Right atrium auricular region (tissue), 2 donors: ENCODE measurements at regions not wholly inside any gene's neighbourhood (a gene's known extent, or its start where the extent isn't known, plus 50 kb on each side); places are given as distances from the start of the nearest gene placed in this dataset.

Experiments used
- DNase-seq: peaks from one replicate; pipeline ENCODE4 v3.0.0-alpha.2; 2019; ENCODE audit warnings: low spot score
- H3K27ac ChIP-seq, 2 donors: fragments of 200-600 bp; sonication (generic); 1 replicate in 1 of 2; 2 replicates in 1 of 2; pipeline ENCODE4 v1.5.1; 2016 to 2019
- H3K27me3 ChIP-seq, 2 donors: fragments of 200-600 bp; sonication (generic); one replicate each; pipeline versions ENCODE4 v1.5.1 to v1.6.0; 2017 to 2019
- H3K36me3 ChIP-seq: fragments of 200-600 bp; sonication (generic); one replicate; pipeline ENCODE4 v1.5.1; 2016
- H3K4me1 ChIP-seq, 2 donors: fragments of 200-600 bp; sonication (generic); one replicate each; pipeline versions ENCODE4 v1.5.1 to v1.6.0; 2017 to 2019
- H3K4me3 ChIP-seq, 2 donors: fragments of 200-600 bp; sonication (generic); 1 replicate in 1 of 2; 2 replicates in 1 of 2; pipeline ENCODE4 v1.5.1; 2017 to 2019; ENCODE audit warnings: mild to moderate bottlenecking in 1 of 2, moderate library complexity in 1 of 2
- H3K9me3 ChIP-seq, 2 donors: fragments of 200-600 bp; sonication (generic); one replicate each; pipeline ENCODE4 v1.5.1; 2019
- TF ChIP-seq, protein P1 (sequence below), 2 donors: fragments of 200-600 bp; sonication (generic); IDR thresholded peaks; one replicate each; pipeline ENCODE4 v1.5.1; 2019; ENCODE audit warnings: antibody characterized with exemption in 2 of 2

DNA sequence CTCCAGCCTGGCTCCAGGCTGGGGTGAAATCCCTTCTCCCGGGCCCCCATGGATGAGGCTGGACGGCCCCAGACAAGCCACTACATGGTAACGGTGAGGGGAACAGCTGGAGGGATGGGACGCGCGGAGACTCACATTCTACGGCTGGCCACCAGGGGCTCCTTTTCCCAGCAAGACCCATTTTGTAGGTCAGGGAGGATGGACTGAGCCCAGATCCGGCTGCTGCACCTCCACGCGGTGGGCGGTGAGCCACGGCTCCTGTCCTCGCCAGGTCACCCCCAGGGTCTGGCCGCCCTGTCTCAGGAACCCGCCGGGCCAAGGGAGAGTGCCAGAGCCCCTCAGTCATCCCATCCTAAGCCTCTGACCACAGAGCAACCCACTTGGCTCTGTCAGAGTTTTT is 75.0 kb upstream of the ACTRT2 start:
- no peak for DNase-seq
- Histone ChIP-seq H3K4me3 (no peak overlapping the region), H3K27ac (no peak overlapping the region), H3K9me3 (peaks cover 0 to 4% of the 10 kb centered on the region in 2 donors), H3K36me3 (no peaks in the 10 kb centered on the region), H3K27me3 (no peaks in the 10 kb centered on the region), H3K4me1 (no peaks in the 10 kb centered on the region)
- TF ChIP-seq, protein P1, sequence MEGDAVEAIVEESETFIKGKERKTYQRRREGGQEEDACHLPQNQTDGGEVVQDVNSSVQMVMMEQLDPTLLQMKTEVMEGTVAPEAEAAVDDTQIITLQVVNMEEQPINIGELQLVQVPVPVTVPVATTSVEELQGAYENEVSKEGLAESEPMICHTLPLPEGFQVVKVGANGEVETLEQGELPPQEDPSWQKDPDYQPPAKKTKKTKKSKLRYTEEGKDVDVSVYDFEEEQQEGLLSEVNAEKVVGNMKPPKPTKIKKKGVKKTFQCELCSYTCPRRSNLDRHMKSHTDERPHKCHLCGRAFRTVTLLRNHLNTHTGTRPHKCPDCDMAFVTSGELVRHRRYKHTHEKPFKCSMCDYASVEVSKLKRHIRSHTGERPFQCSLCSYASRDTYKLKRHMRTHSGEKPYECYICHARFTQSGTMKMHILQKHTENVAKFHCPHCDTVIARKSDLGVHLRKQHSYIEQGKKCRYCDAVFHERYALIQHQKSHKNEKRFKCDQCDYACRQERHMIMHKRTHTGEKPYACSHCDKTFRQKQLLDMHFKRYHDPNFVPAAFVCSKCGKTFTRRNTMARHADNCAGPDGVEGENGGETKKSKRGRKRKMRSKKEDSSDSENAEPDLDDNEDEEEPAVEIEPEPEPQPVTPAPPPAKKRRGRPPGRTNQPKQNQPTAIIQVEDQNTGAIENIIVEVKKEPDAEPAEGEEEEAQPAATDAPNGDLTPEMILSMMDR (IDR thresholded peaks at IDR 0.05), result no peak

DNA sequence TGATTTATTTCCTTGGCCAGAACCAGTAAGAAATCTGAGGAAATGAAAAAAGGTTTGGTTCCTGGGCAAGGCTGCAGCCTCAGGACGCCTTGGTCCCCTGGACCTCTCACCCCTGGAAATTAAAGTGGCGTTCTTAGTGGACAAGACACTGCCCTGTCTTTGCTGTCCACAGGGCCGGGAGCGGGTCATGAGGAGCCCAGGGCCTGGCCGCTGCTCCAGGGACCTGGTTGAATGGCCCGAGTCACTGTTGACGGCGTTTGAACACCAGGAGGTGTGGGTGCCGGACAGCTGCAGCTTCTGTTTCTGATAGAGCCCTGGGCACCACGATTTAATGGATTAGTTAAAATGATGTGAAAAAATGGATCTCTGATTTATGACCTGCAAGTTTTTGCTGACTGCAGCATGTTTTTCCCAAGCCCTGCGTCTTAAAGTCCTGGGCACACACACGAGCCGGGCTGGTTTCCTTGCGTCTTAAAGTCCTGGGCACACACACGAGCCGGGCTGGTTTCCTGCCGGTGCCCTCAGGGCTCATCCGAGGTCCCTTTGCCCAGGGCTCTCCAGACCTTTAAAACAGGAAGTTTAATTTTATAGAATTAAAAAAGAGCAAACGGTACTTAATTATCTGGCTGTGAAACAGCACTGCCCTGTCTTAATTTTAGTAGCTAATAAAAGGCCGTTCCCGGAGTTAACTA is 74.1 kb upstream of the ACTRT2 start:
- no peaks in the 10 kb centered on the region for H3K27me3 ChIP-seq

DNA sequence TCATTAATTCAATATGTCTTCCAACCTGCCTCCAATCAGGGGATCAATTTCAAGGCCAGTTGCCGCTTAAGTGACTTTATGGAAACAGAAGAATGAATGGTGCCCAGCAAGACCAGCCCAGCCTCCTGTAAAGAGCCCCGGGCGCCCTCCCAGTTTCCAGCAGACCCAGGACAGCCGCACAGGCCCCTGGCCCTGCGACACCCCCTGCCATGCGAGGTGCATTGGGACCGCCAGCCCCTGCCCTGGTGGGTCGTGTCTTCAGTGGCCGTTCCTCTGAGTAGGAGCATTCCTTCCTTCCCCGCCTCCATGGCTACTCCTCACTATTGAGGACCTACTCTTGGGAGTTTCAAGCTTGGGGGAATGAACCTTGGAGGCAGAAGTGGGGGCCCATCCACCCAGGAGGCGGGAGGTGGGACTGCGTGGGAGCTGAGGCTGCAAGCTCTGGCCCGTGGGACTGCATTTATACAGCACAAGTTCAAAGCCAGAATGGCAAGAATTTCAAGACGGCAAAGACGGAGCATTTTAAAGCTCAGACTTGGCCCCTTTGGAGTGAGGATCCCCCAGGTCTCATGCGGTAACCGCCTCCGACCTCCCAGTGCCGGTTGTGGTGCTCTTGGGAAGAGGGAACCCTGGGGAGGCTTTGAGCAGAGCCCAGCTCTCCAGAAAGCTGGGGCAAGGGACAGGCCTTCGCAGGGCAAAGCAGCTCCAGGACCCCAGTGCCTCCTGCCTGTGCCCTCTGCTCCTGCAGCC is 73.1 kb upstream of the ACTRT2 start:
- H3K4me3 ChIP-seq, result no peak overlapping the region
- H3K9me3 ChIP-seq, result no peaks in the 10 kb centered on the region
- no peaks in the 10 kb centered on the region for H3K36me3 ChIP-seq
- TF ChIP-seq, protein P1 (IDR thresholded peaks at IDR 0.05), result no peak
- H3K27ac ChIP-seq, result no peak overlapping the region
- no peaks in the 10 kb centered on the region for H3K27me3 ChIP-seq
- H3K4me1 ChIP-seq, result no peaks in the 10 kb centered on the region
- no peak for DNase-seq

More for the DNA sequence above, 74.1 kb upstream of the ACTRT2 start:
- no peaks in the 10 kb centered on the region for H3K36me3 ChIP-seq
- no peaks in the 10 kb centered on the region for H3K9me3 ChIP-seq
- H3K4me3 ChIP-seq, result no peak overlapping the region
- TF ChIP-seq, protein P1 (IDR thresholded peaks at IDR 0.05), result no peak
- no peaks in the 10 kb centered on the region for H3K4me1 ChIP-seq
- no peak for DNase-seq
- H3K27ac ChIP-seq, result no peak overlapping the region

DNA sequence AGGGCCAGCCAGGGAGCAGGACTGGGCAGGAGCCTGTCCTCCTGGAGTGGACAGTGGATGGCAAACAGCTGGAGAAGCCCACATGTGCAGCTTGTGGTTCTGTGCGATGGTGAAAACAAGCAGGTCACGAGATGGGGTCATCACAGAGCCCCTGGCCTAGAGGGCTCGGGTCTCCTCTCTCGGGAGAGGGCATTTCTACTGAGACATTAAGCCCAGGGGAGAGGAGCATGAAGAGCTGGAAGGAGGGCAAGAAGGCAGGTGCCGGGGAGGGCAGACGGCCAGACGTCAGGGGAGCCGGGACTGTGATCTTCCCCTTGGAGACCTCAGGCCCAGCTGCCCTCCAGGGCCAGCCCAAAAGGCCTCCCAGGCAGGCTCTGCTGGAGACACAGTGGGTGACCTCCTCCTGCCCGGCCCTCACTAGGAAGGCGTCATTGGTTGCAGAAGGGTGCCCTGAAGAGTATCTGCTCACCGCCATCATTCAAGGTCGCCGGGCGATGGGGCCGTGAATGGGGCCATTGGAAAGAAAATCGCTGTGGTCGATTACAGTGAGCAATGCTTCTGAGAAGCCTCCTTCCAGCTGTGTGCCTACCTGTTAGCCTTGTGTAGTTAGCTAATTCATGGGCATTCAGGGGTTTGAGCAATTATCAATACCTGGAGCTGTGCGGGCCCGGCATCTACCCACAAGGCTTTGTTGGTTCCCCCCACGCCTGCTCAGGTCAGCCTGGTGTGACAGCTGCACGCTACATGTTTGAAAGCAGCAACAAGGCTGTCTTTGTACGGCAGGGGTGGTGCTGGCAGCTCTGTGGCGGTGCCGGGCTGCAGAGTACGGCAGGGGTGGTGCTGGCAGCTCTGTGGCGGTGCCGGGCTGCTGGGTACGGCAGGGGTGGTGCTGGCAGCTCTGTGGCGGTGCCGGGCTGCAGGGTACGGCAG is 72.3 kb upstream of the ACTRT2 start:
- no peaks in the 10 kb centered on the region for H3K4me1 ChIP-seq
- H3K27me3 ChIP-seq, result no peaks in the 10 kb centered on the region
- H3K4me3 ChIP-seq, result no peak overlapping the region
- no peaks in the 10 kb centered on the region for H3K36me3 ChIP-seq
- no peak for DNase-seq
- TF ChIP-seq, protein P1 (IDR thresholded peaks at IDR 0.05), result no peak
- peaks cover 0 to 8% of the 10 kb centered on the region in 2 donors for H3K9me3 ChIP-seq
- H3K27ac ChIP-seq, result no peak overlapping the region

DNA sequence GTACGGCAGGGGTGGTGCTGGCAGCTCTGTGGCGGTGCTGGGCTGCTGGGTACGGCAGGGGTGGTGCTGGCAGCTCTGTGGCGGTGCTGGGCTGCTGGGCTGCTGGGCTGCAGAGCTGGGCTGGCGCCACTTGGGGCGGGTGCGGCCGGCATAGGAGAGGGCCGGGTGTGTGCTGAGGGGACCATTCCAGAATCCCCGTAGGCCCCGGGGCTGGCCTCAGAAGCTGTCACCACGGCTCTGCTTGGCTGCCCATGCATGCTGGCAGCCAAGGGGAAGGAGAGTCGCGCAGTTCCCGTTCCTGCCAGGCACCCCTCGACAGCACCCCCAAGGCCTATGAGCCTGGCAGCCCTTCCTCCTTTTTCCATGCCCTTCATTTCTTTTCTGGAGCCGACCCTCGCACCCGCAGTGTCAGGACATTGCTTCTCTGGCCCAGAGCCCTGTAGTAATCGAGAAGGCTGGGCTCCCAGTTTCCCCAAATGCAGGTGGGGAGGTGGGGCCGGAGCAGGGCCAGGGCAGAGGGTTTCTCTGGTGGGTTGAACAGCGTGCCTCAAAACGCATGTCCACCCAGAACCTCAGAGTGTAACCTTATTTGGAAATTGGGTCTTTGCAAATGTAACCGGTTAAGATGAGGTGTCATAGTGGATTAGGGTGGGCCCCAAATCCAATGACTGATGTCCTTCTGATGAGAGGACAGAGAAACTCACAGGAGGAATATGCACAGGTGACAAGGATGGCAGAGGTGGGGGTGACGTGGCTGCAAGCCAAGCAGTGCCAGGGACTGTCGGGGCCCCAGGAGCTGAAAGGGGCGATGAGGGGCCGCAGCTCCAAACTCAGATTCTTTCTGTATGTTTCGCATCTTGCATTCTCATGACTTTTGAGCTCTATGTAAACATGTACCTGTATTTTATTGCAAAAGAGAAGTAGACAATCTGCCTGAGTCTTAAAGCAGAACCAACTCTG is 71.0 kb upstream of the ACTRT2 start:
- Histone ChIP-seq H3K36me3 (no peaks in the 10 kb centered on the region), H3K4me1 (no peaks in the 10 kb centered on the region), H3K9me3 (peaks cover 0 to 13% of the 10 kb centered on the region in 2 donors), H3K27ac (no peak overlapping the region), H3K27me3 (no peaks in the 10 kb centered on the region), H3K4me3 (no peak overlapping the region)
- DNase-seq, result no peak
- TF ChIP-seq, protein P1 (IDR thresholded peaks at IDR 0.05), result no peak
